ENCODE measurements at regions not wholly inside any gene's neighbourhood (a gene's known extent, or its start where the extent isn't known, plus 50 kb on each side); places are given as distances from the start of the nearest gene placed in this dataset.

GRCh38 chr1:213929398-213929797, 58.4 kb upstream of the PROX1 start:
- TF ChIP-seq, protein P1, sequence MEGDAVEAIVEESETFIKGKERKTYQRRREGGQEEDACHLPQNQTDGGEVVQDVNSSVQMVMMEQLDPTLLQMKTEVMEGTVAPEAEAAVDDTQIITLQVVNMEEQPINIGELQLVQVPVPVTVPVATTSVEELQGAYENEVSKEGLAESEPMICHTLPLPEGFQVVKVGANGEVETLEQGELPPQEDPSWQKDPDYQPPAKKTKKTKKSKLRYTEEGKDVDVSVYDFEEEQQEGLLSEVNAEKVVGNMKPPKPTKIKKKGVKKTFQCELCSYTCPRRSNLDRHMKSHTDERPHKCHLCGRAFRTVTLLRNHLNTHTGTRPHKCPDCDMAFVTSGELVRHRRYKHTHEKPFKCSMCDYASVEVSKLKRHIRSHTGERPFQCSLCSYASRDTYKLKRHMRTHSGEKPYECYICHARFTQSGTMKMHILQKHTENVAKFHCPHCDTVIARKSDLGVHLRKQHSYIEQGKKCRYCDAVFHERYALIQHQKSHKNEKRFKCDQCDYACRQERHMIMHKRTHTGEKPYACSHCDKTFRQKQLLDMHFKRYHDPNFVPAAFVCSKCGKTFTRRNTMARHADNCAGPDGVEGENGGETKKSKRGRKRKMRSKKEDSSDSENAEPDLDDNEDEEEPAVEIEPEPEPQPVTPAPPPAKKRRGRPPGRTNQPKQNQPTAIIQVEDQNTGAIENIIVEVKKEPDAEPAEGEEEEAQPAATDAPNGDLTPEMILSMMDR (IDR thresholded peaks at IDR 0.05; ENCODE audit: low read depth, low read length, missing control alignments): no peak
- no peak for DNase-seq (ENCODE audit: extremely low read depth, low read depth)
- H3K4me3 ChIP-seq (replicated peaks; ENCODE audit: low read depth, low read length): no peak overlapping the region

GRCh38 chr1:213931836-213932235, 55.9 kb upstream of the PROX1 start:
- TF ChIP-seq, protein P1 (IDR thresholded peaks at IDR 0.05; ENCODE audit: low read depth, low read length, missing control alignments): no peak
- no peak for DNase-seq (ENCODE audit: extremely low read depth, low read depth)
- no peak overlapping the region for H3K4me3 ChIP-seq (replicated peaks; ENCODE audit: low read depth, low read length)

DNA sequence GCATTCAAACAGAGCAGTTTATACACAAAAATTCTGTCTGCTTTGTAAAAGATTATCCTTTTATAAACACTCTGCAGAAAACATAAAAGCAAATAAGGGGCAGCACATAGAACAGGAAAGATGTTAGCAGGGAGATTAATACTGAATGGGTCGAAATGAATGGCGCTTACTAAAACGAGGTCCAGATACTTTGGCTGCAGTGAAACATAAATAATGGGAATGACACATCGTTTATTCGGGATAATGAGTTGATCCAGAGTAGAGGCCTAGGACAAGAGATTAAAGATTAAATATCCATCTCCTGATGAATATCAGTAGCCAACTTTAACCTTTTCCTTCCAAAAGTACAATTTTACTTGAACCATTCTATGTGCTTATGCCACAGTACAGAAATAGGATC, 54.4 kb upstream of the PROX1 start:
- no peak overlapping the region for H3K4me3 ChIP-seq (replicated peaks; ENCODE audit: low read depth, low read length)
- no peak for DNase-seq (ENCODE audit: extremely low read depth, low read depth)
- TF ChIP-seq, protein P1 (IDR thresholded peaks at IDR 0.05; ENCODE audit: low read depth, low read length, missing control alignments): no peak

- no peak overlapping the region for H3K4me3 ChIP-seq (replicated peaks; ENCODE audit: low read depth, low read length)
- DNase-seq (ENCODE audit: extremely low read depth, low read depth): no peak
- TF ChIP-seq, protein P1 (IDR thresholded peaks at IDR 0.05; ENCODE audit: low read depth, low read length, missing control alignments): no peak
Measured at GRCh38 chr1:213934649-213935048, 53.1 kb upstream of the PROX1 start.

GRCh38 chr1:213936571-213936970, 51.2 kb upstream of the PROX1 start:
- DNase-seq (ENCODE audit: extremely low read depth, low read depth): no peak
- no peak overlapping the region for H3K4me3 ChIP-seq (replicated peaks; ENCODE audit: low read depth, low read length)
- TF ChIP-seq, protein P1 (IDR thresholded peaks at IDR 0.05; ENCODE audit: low read depth, low read length, missing control alignments): no peak
